Activated CD4-positive, alpha-beta T cell treated with anti-CD3 and anti-CD28 coated beads, Interleukin-2, Interleukin-6, amounts not matched to agents 100 ng/mL and 50 ng/mL, durations not matched to agents 16 hours and 8 hours (primary cell): ENCODE measurements at regions not wholly inside any gene's neighbourhood (a gene's known extent, or its start where the extent isn't known, plus 50 kb on each side); places are given as distances from the start of the nearest gene placed in this dataset.

Experiments
- DNase-seq: peaks from one replicate; pipeline ENCODE4 v3.0.0-alpha.2; 2020

DNA sequence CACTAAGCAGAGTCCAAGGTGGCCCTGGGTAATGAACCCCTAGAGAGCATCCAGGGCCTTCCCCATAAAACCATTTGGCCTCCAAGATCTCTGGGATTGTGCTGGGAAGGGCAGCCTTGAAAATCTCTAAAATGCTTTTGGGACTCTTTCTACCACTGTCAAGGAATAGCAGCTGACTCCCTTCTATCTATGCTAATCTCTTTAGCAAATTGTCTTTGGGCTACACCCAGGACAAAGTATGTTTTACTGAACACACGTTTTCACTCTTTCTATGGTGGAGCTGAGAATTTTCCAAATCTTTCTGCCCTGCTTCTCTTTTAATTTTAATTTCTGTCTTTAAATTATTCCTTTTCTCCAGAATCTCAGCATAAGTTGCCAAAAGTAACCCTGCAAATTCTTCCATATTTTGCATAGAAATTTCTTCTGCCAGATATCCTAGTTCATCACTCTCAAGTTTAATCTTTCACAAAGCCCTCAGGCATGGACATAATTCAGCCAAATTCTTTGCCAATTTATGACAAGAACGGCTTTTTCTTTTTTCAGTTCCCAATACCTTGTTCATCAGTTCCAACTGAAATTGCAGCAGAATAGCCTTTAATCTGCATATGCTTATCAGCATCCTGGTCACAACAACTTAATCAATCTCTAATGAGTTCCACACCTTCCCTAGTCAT is 687.0 kb upstream of the ADGRL4 start:
- DNase-seq, result no peak

GRCh38 chr1:79692519-79692918 is 686.0 kb upstream of the ADGRL4 start:
- DNase-seq, result no peak

DNA sequence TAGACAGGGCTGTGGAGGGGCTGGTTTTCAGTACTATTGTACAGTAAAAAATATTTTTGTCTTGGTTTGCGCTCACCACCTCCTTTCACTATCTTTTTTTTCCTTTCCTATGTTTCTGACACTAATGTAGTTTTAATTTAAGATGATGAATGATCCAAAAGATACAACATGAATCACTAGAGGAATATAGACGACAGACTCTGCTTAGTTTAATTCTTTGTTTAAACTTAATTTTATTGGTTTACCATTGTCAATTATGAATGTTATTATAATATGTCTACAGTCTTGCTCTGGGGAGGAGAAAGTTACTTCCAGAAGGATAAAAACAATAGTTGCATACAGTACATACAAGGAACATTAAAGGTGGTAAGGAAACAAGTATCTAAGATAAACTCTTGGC is 682.4 kb upstream of the ADGRL4 start:
- no peak for DNase-seq

GRCh38 chr1:79683420-79683819 is 676.9 kb upstream of the ADGRL4 start:
- no peak for DNase-seq

DNA sequence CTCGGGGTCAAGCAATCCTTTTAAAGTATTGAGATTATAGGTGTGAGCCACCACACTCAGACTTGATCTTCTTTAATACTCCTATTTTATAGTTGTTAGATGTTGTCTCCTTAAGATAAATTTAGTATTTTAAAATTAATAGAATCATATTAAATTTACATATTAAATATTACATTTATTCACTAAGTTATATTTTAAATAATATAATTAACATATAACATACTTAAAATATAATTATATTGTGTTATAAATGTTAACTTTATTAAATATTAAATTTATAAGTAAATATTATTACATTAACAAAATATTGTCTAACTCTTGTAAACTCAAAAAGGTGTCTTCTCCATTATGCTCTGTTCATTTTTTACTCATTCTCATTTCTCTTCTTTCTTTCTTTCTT is 675.9 kb upstream of the ADGRL4 start:
- no peak for DNase-seq

DNA sequence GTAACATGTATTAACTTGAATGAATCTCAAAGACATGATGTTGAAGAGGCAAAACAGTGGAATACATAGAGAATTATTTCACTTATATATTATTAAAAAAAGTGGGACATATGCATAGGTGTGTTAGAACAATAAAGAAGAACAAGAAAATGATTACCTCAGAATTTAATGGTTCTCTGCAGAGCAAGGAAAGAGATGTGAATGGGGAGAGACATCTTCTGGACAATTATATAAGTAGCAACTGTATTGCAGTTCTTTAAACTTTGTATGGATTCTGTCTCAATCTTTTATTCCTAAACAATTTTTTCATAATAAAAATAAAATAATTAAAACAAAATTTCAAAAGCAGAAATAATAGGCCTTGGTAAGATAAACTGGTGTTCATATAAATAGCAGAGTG is 674.9 kb upstream of the ADGRL4 start:
- DNase-seq, result no peak

DNA sequence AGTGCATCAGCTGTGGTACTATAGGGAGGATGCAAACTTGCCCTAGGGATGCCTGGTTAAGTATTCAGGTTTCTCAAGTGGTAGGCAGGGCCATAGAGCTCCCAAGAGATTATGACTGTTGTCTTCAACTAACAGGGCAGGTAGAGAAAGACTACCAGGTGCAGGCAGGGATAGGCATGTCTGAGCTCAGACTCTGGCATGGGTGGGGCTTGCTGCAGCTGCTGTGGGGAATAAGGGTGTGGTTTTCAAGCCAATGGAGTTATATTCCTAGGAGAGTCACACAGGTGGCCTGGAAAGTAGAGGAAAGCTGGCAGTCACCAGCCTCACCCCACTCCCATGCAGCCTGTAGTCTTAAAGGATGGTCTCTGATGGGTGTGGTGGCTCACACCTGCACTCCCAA is 673.4 kb upstream of the ADGRL4 start:
- DNase-seq, result no peak

- no peak for DNase-seq
Observed at GRCh38 chr1:79667848-79668696, 661.5 kb upstream of the ADGRL4 start.

- DNase-seq, result no peak
Observed at GRCh38 chr1:79667166-79667565, 660.6 kb upstream of the ADGRL4 start.

- DNase-seq, result no peak
Observed at GRCh38 chr1:79663916-79664315, 657.4 kb upstream of the ADGRL4 start.

DNA sequence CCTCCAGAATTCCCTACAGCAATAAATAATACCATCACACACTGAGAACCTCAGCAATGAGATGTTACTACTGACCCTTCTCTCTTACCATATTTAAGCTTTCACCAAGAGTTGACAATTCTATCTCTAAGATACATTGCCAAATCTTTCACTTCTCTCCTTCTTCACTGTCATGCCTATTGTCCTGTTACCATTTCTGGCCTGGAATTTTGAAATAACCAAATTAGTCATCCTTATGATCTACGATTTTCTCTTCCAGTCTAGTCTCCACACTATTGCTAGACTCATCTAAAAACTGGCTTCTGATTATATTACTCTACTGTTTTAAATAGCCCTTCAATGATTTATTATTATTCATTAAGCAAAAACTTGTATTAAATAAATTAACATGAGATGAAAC is 656.1 kb upstream of the ADGRL4 start:
- no peak for DNase-seq

GRCh38 chr1:79660129-79660528 is 653.6 kb upstream of the ADGRL4 start:
- DNase-seq, result no peak

- DNase-seq, result no peak
Observed at GRCh38 chr1:79657951-79658658, 651.6 kb upstream of the ADGRL4 start.

DNA sequence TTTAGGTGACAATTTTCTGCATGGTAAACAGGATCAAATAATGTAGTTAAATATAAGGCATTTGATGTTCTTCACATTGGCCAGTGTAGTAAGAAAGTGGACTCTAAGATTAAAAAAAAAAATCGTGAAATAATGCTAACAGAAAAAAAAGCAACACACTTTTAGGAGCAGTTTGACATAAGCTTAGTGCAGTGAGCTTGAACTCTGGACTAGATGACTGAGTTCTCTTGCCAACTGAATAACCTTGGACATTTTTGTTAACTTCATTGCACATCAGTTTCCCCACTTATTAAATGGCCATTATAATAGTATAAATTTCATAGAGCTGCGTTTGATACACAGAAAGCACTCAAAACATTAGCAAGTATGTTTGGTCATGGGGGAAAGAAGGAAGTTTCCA is 649.3 kb upstream of the ADGRL4 start:
- no peak for DNase-seq

DNA sequence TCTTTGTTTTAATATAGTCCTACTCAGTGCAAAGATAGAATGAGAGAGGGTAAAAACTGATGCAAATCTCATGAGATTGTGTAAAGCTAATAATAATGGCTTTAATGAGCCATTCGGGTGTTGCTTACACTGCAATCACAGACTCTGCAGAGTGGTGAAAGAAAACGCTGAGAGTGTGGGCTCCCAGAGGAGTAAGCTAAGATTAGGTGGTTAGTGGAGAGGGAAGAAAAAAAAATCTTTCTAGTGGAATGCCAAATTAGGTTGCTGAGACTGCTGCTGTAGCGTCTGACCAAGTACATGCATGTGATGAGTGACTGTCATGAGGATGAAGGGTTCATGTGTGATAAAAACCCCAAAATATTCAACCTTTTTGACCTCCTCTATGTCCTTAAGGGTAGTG is 645.9 kb upstream of the ADGRL4 start:
- no peak for DNase-seq

DNA sequence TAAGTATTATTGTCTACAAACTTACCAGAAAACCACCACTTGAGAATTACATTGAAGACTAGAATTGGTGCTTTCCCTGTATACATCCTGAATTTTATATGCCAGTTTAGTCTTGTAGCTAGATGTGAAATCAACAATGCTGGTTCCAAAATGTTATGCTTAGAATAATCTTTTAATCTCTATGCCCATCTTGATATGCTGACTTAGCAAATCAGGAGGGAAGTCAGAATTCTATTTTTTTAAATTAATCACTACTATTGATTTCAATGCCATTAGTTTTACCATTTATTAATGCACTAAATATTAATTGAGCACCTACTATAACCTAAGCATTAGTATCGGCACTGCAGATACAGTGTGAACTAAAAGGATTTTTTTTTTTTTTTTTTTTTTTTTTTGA is 641.6 kb upstream of the ADGRL4 start:
- no peak for DNase-seq

DNA sequence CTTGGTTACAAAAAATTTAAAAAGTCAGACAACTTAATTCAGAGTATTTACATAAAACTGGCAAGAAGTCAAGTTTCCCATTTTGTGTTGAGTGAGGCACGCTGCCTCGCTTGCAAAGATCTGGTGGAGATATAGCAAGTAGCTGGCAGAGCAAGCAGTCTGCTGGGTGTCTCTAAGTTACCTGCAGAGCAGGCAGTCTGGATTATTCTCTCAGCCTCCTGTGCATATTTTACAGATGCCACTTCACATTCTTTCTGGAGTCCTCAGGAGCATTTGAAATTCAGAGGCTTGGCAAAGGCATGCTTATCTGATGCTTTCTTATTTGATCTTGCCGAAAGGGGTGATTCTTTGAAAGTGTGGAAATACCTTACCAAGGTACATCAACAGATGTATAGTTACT is 640.4 kb upstream of the ADGRL4 start:
- DNase-seq, result no peak

DNA sequence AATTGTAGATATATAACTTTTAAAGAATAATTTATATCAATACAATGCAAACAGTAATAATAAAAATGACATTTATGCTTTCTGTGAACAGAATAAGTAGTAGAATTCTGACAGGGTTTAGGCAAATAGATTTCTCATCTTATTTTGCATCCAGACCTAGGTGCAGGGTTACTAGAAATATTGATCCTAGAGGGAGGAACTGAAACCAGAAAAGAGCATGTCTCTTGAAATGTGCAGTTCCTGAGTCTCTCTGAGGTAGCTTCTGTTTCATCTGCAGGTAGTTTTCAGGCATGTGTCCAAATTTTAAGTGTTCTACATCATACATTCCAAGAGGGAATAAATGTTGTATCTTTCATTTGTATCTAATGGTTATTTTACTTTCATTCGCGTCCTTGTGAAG is 631.9 kb upstream of the ADGRL4 start:
- no peak for DNase-seq

GRCh38 chr1:79633456-79633855 is 626.9 kb upstream of the ADGRL4 start:
- no peak for DNase-seq

- no peak for DNase-seq
Observed at GRCh38 chr1:79629414-79629813, 622.9 kb upstream of the ADGRL4 start.

GRCh38 chr1:79617777-79618176 is 611.2 kb upstream of the ADGRL4 start:
- DNase-seq, result no peak

DNA sequence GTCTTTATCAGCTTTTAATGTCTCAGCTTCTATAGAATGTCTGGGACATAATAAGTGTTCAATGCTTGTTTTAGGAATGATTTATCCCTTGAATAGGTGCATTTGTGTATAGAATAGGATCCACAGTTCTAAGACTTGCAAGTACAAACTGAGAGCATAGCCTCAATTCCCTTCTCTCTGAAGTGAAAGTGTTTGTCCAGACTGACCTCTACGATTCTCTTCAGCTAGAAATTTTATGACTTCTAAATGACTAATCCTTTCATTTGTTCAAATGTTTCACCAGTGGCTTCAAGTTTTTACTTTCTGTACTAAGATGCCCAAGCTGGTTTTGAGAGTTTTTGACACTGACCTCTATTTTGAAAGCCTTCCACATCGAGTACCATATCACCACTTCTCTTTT is 608.2 kb upstream of the ADGRL4 start:
- no peak for DNase-seq

GRCh38 chr1:79614106-79614505 is 607.6 kb upstream of the ADGRL4 start:
- DNase-seq, result no peak

- no peak for DNase-seq
Observed at GRCh38 chr1:79613046-79613445, 606.5 kb upstream of the ADGRL4 start.
